NB4 (cell line): ENCODE measurements at regions not wholly inside any gene's neighbourhood (a gene's known extent, or its start where the extent isn't known, plus 50 kb on each side); places are given as distances from the start of the nearest gene placed in this dataset.

Experiments used
- CTCF ChIP-seq: IDR thresholded peaks from one replicate; pipeline ENCODE4 v1.5.1; 2012; ENCODE audit warnings: low read depth, low read length
- MAX ChIP-seq: IDR thresholded peaks from 2 replicates; pipeline ENCODE4 v1.6.1; 2011; ENCODE audit warnings: low read depth, low read length

GRCh38 chr3:81048058-81048665 is 713.3 kb downstream of the GBE1 start:
- TF ChIP-seq CTCF: no peak
- TF ChIP-seq MAX: no peak
